ENCODE measurements at regions not wholly inside any gene's neighbourhood (a gene's known extent, or its start where the extent isn't known, plus 50 kb on each side); places are given as distances from the start of the nearest gene placed in this dataset.

GRCh38 chr3:27885641-27886040 lies 163.5 kb upstream of the EOMES start:
- intact Hi-C loops (cut with micrococcal nuclease) (no loop called here), in situ Hi-C loops (cut with MboI) (no loop called here)
- ChIA-PET CTCF (ENCODE audit: low intra/inter-chr PET ratio) (no interaction called here), POLR2A (no interaction called here)
- Histone ChIP-seq H3K27ac (ENCODE audit: extremely low read depth, low read depth, low read length) (no peak overlapping the region), H3K27me3 (ENCODE audit: control insufficient read depth in 2 of 2, insufficient read depth in 2 of 2, low read length in 2 of 2) (no peaks in the 10 kb centered on the region), H4K20me1 (replicated peaks; ENCODE audit: control insufficient read depth, insufficient read depth, low read length) (no peaks in the 10 kb centered on the region), H3K36me3 (ENCODE audit: control insufficient read depth, insufficient read depth, low read length) (no peaks in the 10 kb centered on the region), H3K9me3 (replicated peaks; ENCODE audit: control insufficient read depth, insufficient read depth, low read depth, low read length) (0 out of 2 replicates have a peak, but pooled peaks cover 2% of the 10 kb centered on the region), H3K79me2 (ENCODE audit: control insufficient read depth, insufficient read depth, low read length) (no peaks in the 10 kb centered on the region), H3K4me2 (ENCODE audit: insufficient read depth, low read length) (no peak overlapping the region), H3K4me1 (replicated peaks in 1 of 2; ENCODE audit: control insufficient read depth in 2 of 2, insufficient read depth in 2 of 2, low read length in 2 of 2) (no peaks in the 10 kb centered on the region), H3K9ac (ENCODE audit: insufficient read depth in 1 of 2, low read depth in 2 of 2, low read length in 2 of 2) (no peak overlapping the region), H2AFZ (ENCODE audit: low read depth, low read length) (no peak overlapping the region), H3K9me1 (ENCODE audit: control insufficient read depth, insufficient read depth, low read length) (no peaks in the 10 kb centered on the region), H3K4me3 (no peak overlapping the region)
- WGBS (ENCODE audit: insufficient coverage, low coverage, missing lambda C conversion rate): 0% methylated on average over 1 of the region's 1 CpG
- no peak for FAIRE-seq
- DNase-seq (ENCODE audit: extremely low read depth in 1 of 4, low spot score in 3 of 4): no peak
- ATAC-seq: no peak
- BruUV-seq (replicated peaks): no TSS peak
- TF ChIP-seq ZNF354B (CRISPR knock-in tag; IDR thresholded peaks at IDR 0.05) (no peak), ELK3 (CRISPR knock-in tag; IDR thresholded peaks at IDR 0.05) (no peak), SMARCB1 (IDR thresholded peaks at IDR 0.05; ENCODE audit: insufficient read length, low read depth) (no peak), ETS1 (conservative IDR thresholded peaks at IDR 0.05; ENCODE audit: control insufficient read depth, low read depth, low read length) (no peak), RBM39 (optimal IDR thresholded peaks at IDR 0.05; ENCODE audit: low read depth, low read length) (no peak), RREB1 (CRISPR knock-in tag; IDR thresholded peaks at IDR 0.05) (no peak), MITF (IDR thresholded peaks at IDR 0.05) (no peak)
- TF ChIP-seq, protein P1, sequence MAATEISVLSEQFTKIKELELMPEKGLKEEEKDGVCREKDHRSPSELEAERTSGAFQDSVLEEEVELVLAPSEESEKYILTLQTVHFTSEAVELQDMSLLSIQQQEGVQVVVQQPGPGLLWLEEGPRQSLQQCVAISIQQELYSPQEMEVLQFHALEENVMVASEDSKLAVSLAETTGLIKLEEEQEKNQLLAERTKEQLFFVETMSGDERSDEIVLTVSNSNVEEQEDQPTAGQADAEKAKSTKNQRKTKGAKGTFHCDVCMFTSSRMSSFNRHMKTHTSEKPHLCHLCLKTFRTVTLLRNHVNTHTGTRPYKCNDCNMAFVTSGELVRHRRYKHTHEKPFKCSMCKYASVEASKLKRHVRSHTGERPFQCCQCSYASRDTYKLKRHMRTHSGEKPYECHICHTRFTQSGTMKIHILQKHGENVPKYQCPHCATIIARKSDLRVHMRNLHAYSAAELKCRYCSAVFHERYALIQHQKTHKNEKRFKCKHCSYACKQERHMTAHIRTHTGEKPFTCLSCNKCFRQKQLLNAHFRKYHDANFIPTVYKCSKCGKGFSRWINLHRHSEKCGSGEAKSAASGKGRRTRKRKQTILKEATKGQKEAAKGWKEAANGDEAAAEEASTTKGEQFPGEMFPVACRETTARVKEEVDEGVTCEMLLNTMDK (IDR thresholded peaks at IDR 0.05; ENCODE audit: borderline replicate concordance, insufficient read depth, low read depth, low read length, poor library complexity, severe bottlenecking): no peak
- TF ChIP-seq, protein P2, sequence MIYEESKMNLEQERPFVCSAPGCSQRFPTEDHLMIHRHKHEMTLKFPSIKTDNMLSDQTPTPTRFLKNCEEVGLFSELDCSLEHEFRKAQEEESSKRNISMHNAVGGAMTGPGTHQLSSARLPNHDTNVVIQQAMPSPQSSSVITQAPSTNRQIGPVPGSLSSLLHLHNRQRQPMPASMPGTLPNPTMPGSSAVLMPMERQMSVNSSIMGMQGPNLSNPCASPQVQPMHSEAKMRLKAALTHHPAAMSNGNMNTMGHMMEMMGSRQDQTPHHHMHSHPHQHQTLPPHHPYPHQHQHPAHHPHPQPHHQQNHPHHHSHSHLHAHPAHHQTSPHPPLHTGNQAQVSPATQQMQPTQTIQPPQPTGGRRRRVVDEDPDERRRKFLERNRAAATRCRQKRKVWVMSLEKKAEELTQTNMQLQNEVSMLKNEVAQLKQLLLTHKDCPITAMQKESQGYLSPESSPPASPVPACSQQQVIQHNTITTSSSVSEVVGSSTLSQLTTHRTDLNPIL (CRISPR knock-in tag; IDR thresholded peaks at IDR 0.05): no peak

All from K562 (cell line).